NCI-H2196 (cell line): ENCODE measurements at regions not wholly inside any gene's neighbourhood (a gene's known extent, or its start where the extent isn't known, plus 50 kb on each side); places are given as distances from the start of the nearest gene placed in this dataset.
A peak's percentile ranks its signal among the peaks of the same experiment; 100 is the strongest.

Experiments used
- DNase-seq: peaks from one replicate; lab custom pipeline; 2025; ENCODE audit not compliant: unreplicated experiment; lab: John Stamatoyannopoulos, UW

DNA sequence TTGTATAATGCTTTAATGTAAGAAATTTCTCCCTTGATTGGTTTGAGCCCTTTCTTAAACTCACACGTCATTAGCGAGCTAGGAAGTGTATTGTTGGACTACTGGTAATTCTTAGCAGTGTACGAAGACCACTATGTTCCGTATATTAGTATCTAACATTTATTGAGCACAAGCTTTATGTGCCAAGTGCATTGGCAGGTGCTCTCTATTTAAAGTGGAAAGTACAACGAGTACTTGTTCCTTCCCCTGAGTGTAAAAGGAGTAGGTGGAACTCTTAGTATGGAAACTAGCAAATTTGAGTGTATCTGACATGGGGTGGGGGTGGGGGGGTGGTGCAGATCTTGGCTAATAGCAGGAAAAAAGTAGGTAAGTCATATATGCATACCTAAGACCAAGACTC lies 594.7 kb downstream of the FGF9 start:
- no peak for DNase-seq

GRCh38 chr13:22270881-22271280 lies 600.0 kb downstream of the FGF9 start:
- DNase-seq = no peak

DNA sequence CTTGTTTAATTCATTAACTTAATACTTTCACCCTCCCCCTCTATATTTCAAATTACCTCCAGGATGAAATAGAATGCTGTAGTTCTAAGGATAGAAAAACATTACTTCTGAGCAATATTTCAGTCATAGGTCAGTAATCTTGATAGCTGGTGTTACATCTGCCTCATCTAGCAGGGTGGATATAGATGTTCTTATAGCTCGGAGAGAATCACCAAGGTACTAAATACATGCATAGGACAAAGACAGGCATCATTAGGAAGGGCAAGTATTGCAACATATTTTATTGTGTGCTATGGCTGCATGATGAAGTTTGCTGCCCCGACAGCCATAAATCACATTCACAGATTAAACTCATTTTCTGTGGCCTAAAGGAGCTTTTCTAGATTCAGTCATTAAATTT lies 601.0 kb downstream of the FGF9 start:
- DNase-seq = no peak

DNA sequence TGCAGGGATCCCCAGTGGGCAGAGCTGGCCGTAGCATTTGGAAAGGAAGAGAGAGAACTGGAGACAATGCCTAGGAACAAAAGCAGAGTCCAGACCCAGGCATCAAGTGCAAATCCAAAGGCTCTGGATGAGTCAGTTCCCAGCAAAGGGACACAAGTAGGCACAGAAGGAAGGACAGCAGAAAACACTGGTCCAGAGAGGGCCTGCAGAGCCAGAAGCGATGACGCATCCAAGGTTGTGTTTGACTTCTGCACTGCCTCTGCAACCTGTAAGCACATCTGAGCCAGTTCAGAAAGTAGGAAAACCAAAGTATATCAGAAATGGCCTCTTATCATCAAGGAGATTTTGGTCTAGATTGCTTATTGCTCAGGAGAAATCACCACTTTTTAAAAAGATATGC lies 604.5 kb downstream of the FGF9 start:
- DNase-seq = no peak

DNA sequence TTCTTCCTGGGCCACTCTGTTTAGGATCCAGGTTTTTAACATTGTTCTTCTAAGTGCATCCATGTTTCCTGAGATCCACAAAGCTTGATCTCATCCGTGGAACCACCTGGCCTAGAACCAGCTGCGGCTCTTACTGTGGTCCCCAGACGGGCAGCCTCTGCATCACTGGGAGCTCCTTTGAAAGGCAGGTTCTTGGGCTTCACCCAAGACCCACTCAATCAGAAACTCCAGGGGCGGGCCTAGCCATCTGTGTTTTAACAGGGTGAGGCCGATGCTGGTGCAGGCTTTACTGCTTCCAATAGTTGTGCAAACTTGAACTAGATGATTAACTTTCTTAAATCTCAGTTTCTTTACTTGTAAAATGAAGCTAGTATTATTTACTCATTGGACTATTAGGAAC lies 605.7 kb downstream of the FGF9 start:
- DNase-seq = no peak

DNA sequence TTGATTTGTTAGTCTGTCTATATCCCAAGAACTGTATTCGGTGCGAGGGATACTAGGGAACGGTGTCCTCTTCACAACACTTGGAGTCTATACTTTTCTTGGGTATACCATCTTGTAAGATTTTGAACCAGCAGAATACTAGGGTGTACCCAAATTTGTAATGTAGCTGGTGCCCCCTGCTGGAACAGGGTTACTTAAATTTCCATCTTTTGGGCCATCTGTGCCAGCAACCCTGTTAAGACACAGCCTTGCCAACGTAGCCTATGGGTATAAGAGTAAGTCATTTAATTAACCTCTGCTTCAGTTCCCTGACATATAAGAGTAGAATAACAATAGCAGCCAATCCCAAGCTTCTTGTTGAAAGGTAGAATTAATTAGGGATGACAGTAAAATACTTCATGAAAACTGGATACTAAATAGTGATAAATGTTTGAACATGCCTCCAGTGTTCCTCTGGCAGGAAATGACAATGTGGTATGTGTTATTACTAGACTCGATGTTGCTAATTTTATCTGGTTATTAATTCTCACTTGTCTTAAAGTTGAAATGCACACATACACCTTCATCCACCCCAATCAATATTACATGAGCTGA lies 607.6 kb downstream of the FGF9 start:
- peak; percentile 27 for DNase-seq

DNA sequence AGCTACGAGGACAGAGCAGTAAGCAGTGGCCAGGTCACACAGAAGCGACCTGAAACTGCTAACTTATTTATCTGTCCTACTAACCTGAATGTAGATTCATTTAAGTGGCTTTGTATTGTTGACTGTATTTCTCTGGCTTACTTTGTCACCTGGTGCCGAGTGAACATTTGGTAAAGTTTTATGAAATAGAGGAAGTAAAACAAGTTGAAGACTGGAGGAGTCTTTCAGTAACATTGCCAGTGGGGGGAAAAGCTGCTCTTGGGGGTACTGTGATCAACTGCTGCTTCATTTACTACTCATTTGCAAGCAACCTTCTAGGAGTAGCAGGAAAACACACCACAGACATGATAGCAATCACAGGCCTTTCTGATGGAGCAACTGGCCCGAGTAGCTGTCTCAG lies 615.0 kb downstream of the FGF9 start:
- DNase-seq = no peak

- no peak for DNase-seq
Measured at GRCh38 chr13:22286338-22286737, 615.5 kb downstream of the FGF9 start.

- no peak for DNase-seq
Measured at GRCh38 chr13:22287343-22287920, 616.6 kb downstream of the FGF9 start.

GRCh38 chr13:22288496-22288895 lies 617.6 kb downstream of the FGF9 start:
- DNase-seq = no peak

DNA sequence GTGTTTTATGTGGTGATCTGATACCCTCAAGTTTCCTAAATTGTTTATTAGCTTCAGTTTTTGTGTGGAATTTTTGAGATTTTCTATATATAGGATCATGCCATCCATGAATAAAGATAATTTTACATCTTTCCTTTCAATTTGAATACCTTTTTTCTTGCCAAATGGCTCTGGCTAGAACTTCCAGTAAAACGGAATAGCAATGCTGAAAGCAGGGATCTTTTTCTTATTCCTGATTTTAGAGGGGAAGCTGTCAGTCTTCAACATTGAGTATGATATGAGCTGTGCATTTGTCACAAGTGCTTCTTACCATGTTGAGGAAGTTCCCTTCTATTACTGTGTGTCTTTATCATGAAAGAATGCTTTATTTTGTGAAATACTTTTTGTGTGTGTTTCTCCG lies 618.8 kb downstream of the FGF9 start:
- DNase-seq = no peak

- no peak for DNase-seq
Measured at GRCh38 chr13:22298530-22298929, 627.7 kb downstream of the FGF9 start.

GRCh38 chr13:22311734-22312404 lies 641.0 kb downstream of the FGF9 start:
- DNase-seq = no peak

GRCh38 chr13:22312405-22312803 lies 641.5 kb downstream of the FGF9 start:
- DNase-seq = no peak

DNA sequence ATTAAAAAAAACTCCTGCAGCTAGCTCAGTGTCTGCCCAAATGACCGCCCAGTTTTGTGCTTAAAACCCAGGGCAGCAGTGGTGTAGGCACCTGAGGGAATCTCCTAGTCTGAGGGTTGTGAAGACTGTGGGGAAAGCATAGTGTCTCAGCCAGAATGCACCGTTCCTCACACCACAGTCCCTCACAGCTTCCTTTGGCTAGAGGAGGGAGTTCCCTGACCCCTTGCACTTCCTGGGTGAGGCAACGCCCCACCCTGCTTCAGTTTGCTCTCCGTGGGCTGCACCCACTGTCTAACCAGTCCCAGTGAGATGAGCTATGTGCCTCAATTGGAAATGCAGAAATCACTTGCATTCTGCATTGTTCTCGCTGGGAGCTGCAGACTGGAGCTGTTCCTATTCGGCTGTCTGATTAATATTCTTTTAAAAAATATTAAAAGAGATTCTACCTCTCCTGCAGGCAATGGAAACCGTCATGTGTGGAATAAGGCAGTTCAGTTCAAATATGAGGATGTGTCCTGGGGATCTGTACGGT lies 645.7 kb downstream of the FGF9 start:
- no peak for DNase-seq

GRCh38 chr13:22320991-22321390 lies 650.1 kb downstream of the FGF9 start:
- no peak for DNase-seq

DNA sequence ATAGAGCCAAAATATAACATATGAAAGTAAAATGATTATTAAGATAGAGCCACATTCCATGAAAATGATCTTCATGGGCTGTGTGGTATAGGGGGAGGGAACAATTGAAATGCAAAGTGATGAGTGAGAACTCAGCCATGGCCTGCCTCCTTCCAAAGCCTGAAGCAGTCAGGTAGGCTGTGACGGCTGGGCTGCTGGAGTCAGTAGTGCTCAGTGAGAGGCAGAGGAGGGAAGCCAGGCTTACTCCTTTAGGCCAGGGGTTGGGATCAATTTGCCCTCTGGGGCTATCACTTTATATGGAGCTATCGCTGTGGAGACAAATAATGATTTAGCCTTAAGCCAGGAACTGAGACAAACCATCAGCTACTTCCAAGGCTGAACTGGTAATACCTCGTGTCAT lies 654.9 kb downstream of the FGF9 start:
- no peak for DNase-seq

- no peak for DNase-seq
Measured at GRCh38 chr13:22332416-22332815, 661.5 kb downstream of the FGF9 start.

- DNase-seq = no peak
Measured at GRCh38 chr13:22336460-22336859, 665.6 kb downstream of the FGF9 start.

GRCh38 chr13:22357132-22357531 lies 686.3 kb downstream of the FGF9 start:
- DNase-seq = no peak

- no peak for DNase-seq
Measured at GRCh38 chr13:22369090-22369489, 698.2 kb downstream of the FGF9 start.

GRCh38 chr13:22369840-22370239 lies 699.0 kb downstream of the FGF9 start:
- no peak for DNase-seq

DNA sequence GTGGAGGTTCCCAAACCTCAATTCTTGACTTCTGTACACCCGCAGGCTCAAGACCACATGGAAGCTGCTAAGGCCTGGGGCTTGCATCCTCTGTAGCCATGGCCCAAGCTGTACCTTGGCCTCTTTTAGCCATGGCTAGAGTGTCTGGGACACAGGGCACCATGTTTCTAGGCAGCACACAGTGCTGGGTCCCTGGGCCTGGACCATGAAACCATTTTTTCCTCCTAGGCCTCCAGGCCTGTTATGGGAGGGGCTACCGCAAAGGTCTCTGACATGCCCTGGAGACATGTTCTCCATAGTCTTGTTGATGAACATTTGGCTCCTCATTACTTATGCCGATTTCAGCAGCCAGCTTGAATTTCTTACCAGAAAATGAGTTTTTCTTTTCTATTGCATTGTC lies 701.4 kb downstream of the FGF9 start:
- no peak for DNase-seq
